ENCODE measurements at regions not wholly inside any gene's neighbourhood (a gene's known extent, or its start where the extent isn't known, plus 50 kb on each side); places are given as distances from the start of the nearest gene placed in this dataset.

GRCh38 chr1:95509989-95510388 is 276.0 kb downstream of the RWDD3 start:
- TF ChIP-seq, protein P1, sequence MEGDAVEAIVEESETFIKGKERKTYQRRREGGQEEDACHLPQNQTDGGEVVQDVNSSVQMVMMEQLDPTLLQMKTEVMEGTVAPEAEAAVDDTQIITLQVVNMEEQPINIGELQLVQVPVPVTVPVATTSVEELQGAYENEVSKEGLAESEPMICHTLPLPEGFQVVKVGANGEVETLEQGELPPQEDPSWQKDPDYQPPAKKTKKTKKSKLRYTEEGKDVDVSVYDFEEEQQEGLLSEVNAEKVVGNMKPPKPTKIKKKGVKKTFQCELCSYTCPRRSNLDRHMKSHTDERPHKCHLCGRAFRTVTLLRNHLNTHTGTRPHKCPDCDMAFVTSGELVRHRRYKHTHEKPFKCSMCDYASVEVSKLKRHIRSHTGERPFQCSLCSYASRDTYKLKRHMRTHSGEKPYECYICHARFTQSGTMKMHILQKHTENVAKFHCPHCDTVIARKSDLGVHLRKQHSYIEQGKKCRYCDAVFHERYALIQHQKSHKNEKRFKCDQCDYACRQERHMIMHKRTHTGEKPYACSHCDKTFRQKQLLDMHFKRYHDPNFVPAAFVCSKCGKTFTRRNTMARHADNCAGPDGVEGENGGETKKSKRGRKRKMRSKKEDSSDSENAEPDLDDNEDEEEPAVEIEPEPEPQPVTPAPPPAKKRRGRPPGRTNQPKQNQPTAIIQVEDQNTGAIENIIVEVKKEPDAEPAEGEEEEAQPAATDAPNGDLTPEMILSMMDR (conservative IDR thresholded peaks at IDR 0.05; ENCODE audit: low read depth, low read length), result no peak
- TF ChIP-seq EZH2phosphoT487 (IDR thresholded peaks at IDR 0.05; ENCODE audit: borderline replicate concordance, low read length) (no peak), EZH2 (IDR thresholded peaks at IDR 0.05; ENCODE audit: low read length, unreplicated experiment) (no peak)
